Ishikawa (cell line): ENCODE measurements at regions not wholly inside any gene's neighbourhood (a gene's known extent, or its start where the extent isn't known, plus 50 kb on each side); places are given as distances from the start of the nearest gene placed in this dataset.

ENCODE experiments used
- CEBPB ChIP-seq: IDR thresholded peaks from 2 replicates; pipeline ENCODE4 v1.6.1; 2012
- CREB1 ChIP-seq: IDR thresholded peaks from 2 replicates; pipeline ENCODE4 v1.6.1; 2012; ENCODE audit warnings: low read depth
- EGR1 ChIP-seq: IDR thresholded peaks from 2 replicates; pipeline ENCODE4 v1.6.1; 2012
- EP300 ChIP-seq: IDR thresholded peaks from 2 replicates; pipeline ENCODE4 v1.6.1; 2012; ENCODE audit warnings: borderline replicate concordance
- FOXM1 ChIP-seq: IDR thresholded peaks from 2 replicates; pipeline ENCODE4 v1.6.1; 2012; ENCODE audit warnings: low read depth, borderline replicate concordance
- MAX ChIP-seq: IDR thresholded peaks from 2 replicates; pipeline ENCODE4 v1.6.1; 2012
- NFIC ChIP-seq: IDR thresholded peaks from 2 replicates; pipeline ENCODE4 v1.6.1; 2012
- RAD21 ChIP-seq: IDR thresholded peaks from 2 replicates; pipeline ENCODE4 v1.6.1; 2012; ENCODE audit warnings: low read depth
- REST ChIP-seq: IDR thresholded peaks from 2 replicates; pipeline ENCODE4 v1.6.1; 2012; ENCODE audit warnings: low read depth, mild to moderate bottlenecking
- TAF1 ChIP-seq: IDR thresholded peaks from 2 replicates; pipeline ENCODE4 v1.6.1; 2012; ENCODE audit warnings: low read depth, mild to moderate bottlenecking
- TCF12 ChIP-seq: IDR thresholded peaks from 2 replicates; pipeline ENCODE4 v1.6.1; 2012; ENCODE audit warnings: low read depth
- TEAD4 ChIP-seq: IDR thresholded peaks from 2 replicates; pipeline ENCODE4 v1.6.1; 2012
- USF1 ChIP-seq: IDR thresholded peaks from 2 replicates; pipeline ENCODE4 v1.6.1; 2012
- YY1 ChIP-seq: IDR thresholded peaks from 2 replicates; pipeline ENCODE4 v1.6.1; 2012; ENCODE audit warnings: low read depth
- ZBTB7A ChIP-seq: IDR thresholded peaks from 2 replicates; pipeline ENCODE4 v1.6.1; 2012; ENCODE audit warnings: low read depth

- TF ChIP-seq EGR1 (no peak), CREB1 (no peak), RAD21 (no peak), USF1 (no peak), FOXM1 (no peak), TAF1 (no peak), TCF12 (no peak), YY1 (no peak), TEAD4 (no peak), NFIC (no peak), EP300 (no peak), ZBTB7A (no peak), MAX (no peak), CEBPB (no peak), REST (no peak)
These were observed 72.8 kb upstream of the MTAP start for GRCh38 chr9:21729648-21730047.

GRCh38 chr9:21730899-21731298 is 71.5 kb upstream of the MTAP start:
- no peak for TF ChIP-seq NFIC
- TF ChIP-seq CEBPB: no peak
- no peak for TF ChIP-seq USF1
- no peak for TF ChIP-seq MAX
- no peak for TF ChIP-seq EP300

GRCh38 chr9:21741151-21741550 is 61.3 kb upstream of the MTAP start:
- TF ChIP-seq ZBTB7A: no peak
- no peak for TF ChIP-seq CREB1
- TF ChIP-seq TAF1: no peak
- TF ChIP-seq EP300: no peak
- TF ChIP-seq REST: no peak
- TF ChIP-seq RAD21: no peak
- no peak for TF ChIP-seq MAX
- TF ChIP-seq FOXM1: no peak
- no peak for TF ChIP-seq TEAD4
- TF ChIP-seq CEBPB: no peak
- TF ChIP-seq USF1: no peak
- TF ChIP-seq EGR1: no peak
- no peak for TF ChIP-seq TCF12
- TF ChIP-seq NFIC: no peak

GRCh38 chr9:21744320-21744719 is 58.1 kb upstream of the MTAP start:
- no peak for TF ChIP-seq REST
- TF ChIP-seq CEBPB: no peak
- no peak for TF ChIP-seq TAF1
- TF ChIP-seq TCF12: no peak
- TF ChIP-seq CREB1: no peak
- no peak for TF ChIP-seq USF1
- no peak for TF ChIP-seq EGR1
- no peak for TF ChIP-seq NFIC
- TF ChIP-seq YY1: no peak
- TF ChIP-seq ZBTB7A: no peak
